Trophoblast cell (in vitro differentiated cells and primary cell): ENCODE measurements at regions not wholly inside any gene's neighbourhood (a gene's known extent, or its start where the extent isn't known, plus 50 kb on each side); places are given as distances from the start of the nearest gene placed in this dataset.
A peak's percentile ranks its signal among the peaks of the same experiment; 100 is the strongest.

Experiments used
- DNase-seq, 2 donors: peaks; one replicate each; pipeline ENCODE4 v3.0.0-alpha.2; 2016
- H2AFZ ChIP-seq: 2 replicates; pipeline ENCODE4 v1.6.1; 2013; ENCODE audit warnings: low read length, moderate library complexity, mild to moderate bottlenecking; ENCODE audit not compliant: insufficient read depth, poor library complexity
- H2AK5ac ChIP-seq: 2 replicates; pipeline ENCODE4 v1.6.1; 2013; ENCODE audit warnings: mild to moderate bottlenecking, low read length
- H2BK120ac ChIP-seq: 2 replicates; pipeline ENCODE4 v1.6.1; 2013; ENCODE audit warnings: low read length, mild to moderate bottlenecking, moderate library complexity; ENCODE audit not compliant: insufficient read depth, poor library complexity
- H2BK12ac ChIP-seq: 2 replicates; pipeline ENCODE4 v1.6.1; 2013; ENCODE audit warnings: mild to moderate bottlenecking, low read length, moderate library complexity
- H2BK5ac ChIP-seq: 2 replicates; pipeline ENCODE4 v1.6.1; 2013; ENCODE audit warnings: low read length, low read depth, moderate library complexity, mild to moderate bottlenecking; ENCODE audit not compliant: poor library complexity
- H3K14ac ChIP-seq: 2 replicates; pipeline ENCODE4 v1.6.1; 2013; ENCODE audit warnings: mild to moderate bottlenecking, low read length
- H3K18ac ChIP-seq: 2 replicates; pipeline ENCODE4 v1.6.1; 2013; ENCODE audit warnings: mild to moderate bottlenecking, low read length
- H3K23ac ChIP-seq: 2 replicates; pipeline ENCODE4 v1.6.1; 2013; ENCODE audit warnings: low read length
- H3K27ac ChIP-seq: 2 replicates; pipeline ENCODE4 v1.5.1; 2013; ENCODE audit warnings: low read depth, mild to moderate bottlenecking, inconsistent platforms, low read length, moderate library complexity
- H3K27me3 ChIP-seq: 2 replicates; pipeline ENCODE4 v1.6.1; 2013; ENCODE audit warnings: inconsistent platforms, mild to moderate bottlenecking, low read length, moderate library complexity; ENCODE audit not compliant: insufficient read depth
- H3K36me3 ChIP-seq, 2 experiments: 1 replicate in 1 of 2; 2 replicates in 1 of 2; pipeline ENCODE4 v1.6.1; 2013; ENCODE audit warnings: low read length in 2 of 2, mild to moderate bottlenecking in 2 of 2, moderate library complexity in 1 of 2; ENCODE audit not compliant: insufficient read depth in 2 of 2, control insufficient read depth in 1 of 2
- H3K4ac ChIP-seq: 2 replicates; pipeline ENCODE4 v1.6.1; 2013; ENCODE audit warnings: low read depth, mild to moderate bottlenecking, low read length, moderate library complexity
- H3K4me1 ChIP-seq, 2 experiments: 1 replicate in 1 of 2; 2 replicates in 1 of 2; pipeline ENCODE4 v1.6.1; 2013; ENCODE audit warnings: low read length in 2 of 2, mild to moderate bottlenecking in 2 of 2, moderate library complexity in 1 of 2; ENCODE audit not compliant: insufficient read depth in 2 of 2, control insufficient read depth in 1 of 2
- H3K4me2 ChIP-seq: 2 replicates; pipeline ENCODE4 v1.6.1; 2013; ENCODE audit warnings: inconsistent platforms, mild to moderate bottlenecking, low read length, moderate library complexity
- H3K4me3 ChIP-seq: 2 replicates; pipeline ENCODE4 v1.5.1; 2013; ENCODE audit warnings: mild to moderate bottlenecking, low read depth, low read length, inconsistent platforms
- H3K79me1 ChIP-seq: one replicate; pipeline ENCODE4 v1.6.1; 2013; ENCODE audit warnings: low read length
- H3K79me2 ChIP-seq: 2 replicates; pipeline ENCODE4 v1.6.1; 2013; ENCODE audit warnings: low read length, mild to moderate bottlenecking; ENCODE audit not compliant: control insufficient read depth, insufficient read depth, poor library complexity
- H3K9ac ChIP-seq: 2 replicates; pipeline ENCODE4 v1.6.1; 2013; ENCODE audit warnings: mild to moderate bottlenecking, low read length
- H3K9me3 ChIP-seq: 2 replicates; pipeline ENCODE4 v1.6.1; 2013; ENCODE audit warnings: low read depth, mild to moderate bottlenecking, control low read depth, inconsistent platforms, low read length; ENCODE audit not compliant: insufficient read depth
- H4K12ac ChIP-seq: 2 replicates; pipeline ENCODE4 v1.6.1; 2013; ENCODE audit warnings: low read depth, mild to moderate bottlenecking, low read length, moderate library complexity
- H4K8ac ChIP-seq: 2 replicates; pipeline ENCODE4 v1.6.1; 2013; ENCODE audit warnings: low read depth, mild to moderate bottlenecking, low read length, moderate library complexity
- H4K91ac ChIP-seq: one replicate; pipeline ENCODE4 v1.6.1; 2013; ENCODE audit warnings: low read depth, mild to moderate bottlenecking, low read length, moderate library complexity
- WGBS: extraction: QIAGEN DNeasy Blood & Tissue Kit; methylation state at CpG from one replicate; pipeline ENCODE4 v1.1.7; 2013; ENCODE audit warnings: missing lambda C conversion rate; ENCODE audit not compliant: insufficient read length, insufficient coverage; ENCODE audit errors: extremely low coverage; 5-methylcytosine and 5-hydroxymethylcytosine counted together

GRCh38 chr14:100979780-100980179 is 76.3 kb upstream of the RTL1 start:
- Histone ChIP-seq H3K27me3 (no peaks in the 10 kb centered on the region), H3K79me2 (no peaks in the 10 kb centered on the region), H2AK5ac (no peak overlapping the region), H3K4me1 (no peaks in the 10 kb centered on the region), H3K27ac (no peak overlapping the region), H2AFZ (no peak overlapping the region), H3K4me3 (no peak overlapping the region), H3K9ac (no peak overlapping the region), H3K4ac (no peak overlapping the region), H3K79me1 (no peaks in the 10 kb centered on the region), H3K4me2 (no peak overlapping the region), H3K18ac (no peak overlapping the region), H2BK120ac (no peak overlapping the region), H3K14ac (no peak overlapping the region), H4K12ac (no peak overlapping the region), H4K91ac (no peak overlapping the region), H2BK5ac (no peak overlapping the region), H3K36me3 (no peaks in the 10 kb centered on the region), H3K9me3 (no peaks in the 10 kb centered on the region), H3K23ac (no peak overlapping the region), H4K8ac (no peak overlapping the region), H2BK12ac (no peak overlapping the region)
- DNase-seq: peak in 1 of 2 donors; percentile 0
- no CpG with 5 or more reads among the region's 3 CpGs for WGBS

DNA sequence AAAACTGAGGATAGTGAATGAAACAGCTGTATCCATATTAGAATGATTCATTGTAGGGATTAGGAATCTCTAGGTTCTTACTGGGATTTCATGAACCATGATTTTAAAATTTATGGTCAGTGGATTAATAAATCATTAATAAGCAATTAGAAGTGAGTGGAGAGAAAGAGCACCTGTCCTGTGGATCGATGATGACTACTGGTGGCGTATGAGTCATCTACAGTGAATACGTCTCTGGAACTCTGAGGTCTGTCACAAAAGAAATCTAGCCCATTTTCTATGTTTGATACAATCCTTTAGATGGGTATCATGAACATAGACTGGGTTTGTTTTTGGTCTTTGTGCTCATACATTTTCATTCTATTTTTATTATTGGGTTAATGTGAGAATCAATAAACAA is 77.3 kb upstream of the RTL1 start:
- no peak overlapping the region for H3K4me3 ChIP-seq
- no peak overlapping the region for H3K27ac ChIP-seq
- no peak overlapping the region for H4K91ac ChIP-seq
- no peaks in the 10 kb centered on the region for H3K27me3 ChIP-seq
- H2BK12ac ChIP-seq: no peak overlapping the region
- H2AK5ac ChIP-seq: no peak overlapping the region
- H3K79me1 ChIP-seq: no peaks in the 10 kb centered on the region
- H3K14ac ChIP-seq: no peak overlapping the region
- no peak overlapping the region for H3K18ac ChIP-seq
- no peaks in the 10 kb centered on the region for H3K4me1 ChIP-seq
- H3K9me3 ChIP-seq: no peaks in the 10 kb centered on the region
- WGBS: no CpG with 5 or more reads among the region's 3 CpGs
- H2AFZ ChIP-seq: no peak overlapping the region
- DNase-seq: no peak
- H3K4ac ChIP-seq: no peak overlapping the region
- H3K79me2 ChIP-seq: no peaks in the 10 kb centered on the region
- H2BK5ac ChIP-seq: no peak overlapping the region
- H3K4me2 ChIP-seq: no peak overlapping the region
- H4K8ac ChIP-seq: no peak overlapping the region
- H3K36me3 ChIP-seq: no peaks in the 10 kb centered on the region
- no peak overlapping the region for H3K23ac ChIP-seq
- no peak overlapping the region for H4K12ac ChIP-seq
- no peak overlapping the region for H3K9ac ChIP-seq
- no peak overlapping the region for H2BK120ac ChIP-seq

- Histone ChIP-seq H2BK5ac (no peak overlapping the region), H2BK12ac (no peak overlapping the region), H3K36me3 (no peaks in the 10 kb centered on the region), H3K27ac (no peak overlapping the region), H3K4ac (no peak overlapping the region), H3K4me3 (no peak overlapping the region), H3K27me3 (no peaks in the 10 kb centered on the region), H3K79me1 (no peaks in the 10 kb centered on the region), H3K4me1 (no peaks in the 10 kb centered on the region), H3K18ac (no peak overlapping the region), H3K79me2 (no peaks in the 10 kb centered on the region), H3K9ac (no peak overlapping the region), H3K14ac (no peak overlapping the region), H4K91ac (no peak overlapping the region), H3K23ac (no peak overlapping the region), H2BK120ac (no peak overlapping the region), H4K8ac (no peak overlapping the region), H4K12ac (no peak overlapping the region), H3K9me3 (no peaks in the 10 kb centered on the region), H2AK5ac (no peak overlapping the region), H3K4me2 (no peak overlapping the region), H2AFZ (no peak overlapping the region)
- no peak for DNase-seq
- no CpG with 5 or more reads among the region's 3 CpGs for WGBS
Measured at GRCh38 chr14:100981809-100982208, 78.3 kb upstream of the RTL1 start.

DNA sequence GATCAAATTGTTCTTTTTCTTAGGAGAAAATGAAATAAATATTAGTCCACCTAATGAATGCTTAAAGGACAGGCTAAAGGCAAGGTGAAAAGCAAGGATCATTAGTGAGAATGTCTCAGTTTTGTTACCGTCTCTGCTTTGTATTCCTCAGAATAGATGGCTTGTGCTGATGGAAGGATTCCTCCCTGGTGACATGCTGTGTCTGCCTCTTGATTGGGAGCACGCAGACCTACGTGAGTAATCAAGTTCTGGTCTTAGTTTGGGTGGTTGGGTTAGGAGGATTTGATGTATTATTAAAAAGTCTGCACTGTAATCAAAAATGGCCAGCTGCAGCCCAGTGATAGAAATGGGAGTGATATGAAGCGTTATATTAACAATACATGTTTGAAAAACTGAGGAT is 78.8 kb upstream of the RTL1 start:
- H2BK120ac ChIP-seq: no peak overlapping the region
- H3K4me3 ChIP-seq: no peak overlapping the region
- no peak overlapping the region for H3K9ac ChIP-seq
- H3K23ac ChIP-seq: no peak overlapping the region
- no peak overlapping the region for H4K91ac ChIP-seq
- no peak overlapping the region for H4K8ac ChIP-seq
- no peak overlapping the region for H2BK5ac ChIP-seq
- H3K9me3 ChIP-seq: no peaks in the 10 kb centered on the region
- no peak overlapping the region for H3K18ac ChIP-seq
- no peak overlapping the region for H3K4ac ChIP-seq
- H3K4me1 ChIP-seq: no peaks in the 10 kb centered on the region
- no peak overlapping the region for H3K14ac ChIP-seq
- H3K79me2 ChIP-seq: no peaks in the 10 kb centered on the region
- H3K79me1 ChIP-seq: no peaks in the 10 kb centered on the region
- no peak overlapping the region for H3K4me2 ChIP-seq
- no peaks in the 10 kb centered on the region for H3K27me3 ChIP-seq
- no peak for DNase-seq
- no peak overlapping the region for H3K27ac ChIP-seq
- H4K12ac ChIP-seq: no peak overlapping the region
- WGBS: no CpG with 5 or more reads among the region's 4 CpGs
- H2AFZ ChIP-seq: no peak overlapping the region
- H3K36me3 ChIP-seq: no peaks in the 10 kb centered on the region
- H2BK12ac ChIP-seq: no peak overlapping the region
- no peak overlapping the region for H2AK5ac ChIP-seq
